HFFc6 (cell line): ENCODE measurements at regions not wholly inside any gene's neighbourhood (a gene's known extent, or its start where the extent isn't known, plus 50 kb on each side); places are given as distances from the start of the nearest gene placed in this dataset.

Experiments used
- DNase-seq: peaks from one replicate; pipeline ENCODE4 v3.0.0-alpha.2; 2018
- H3K27ac Mint-ChIP-seq: 2 replicates; pipeline ENCODE4 v1.8.0; 2020; ENCODE audit warnings: mild to moderate bottlenecking, mixed read lengths
- H3K27me3 Mint-ChIP-seq: 2 replicates; pipeline ENCODE4 v1.8.0; 2021; ENCODE audit warnings: mild to moderate bottlenecking, moderate library complexity, mixed read lengths; ENCODE audit not compliant: insufficient read depth
- H3K36me3 Mint-ChIP-seq: 2 replicates; pipeline ENCODE4 v1.8.0; 2021; ENCODE audit warnings: low read depth, mixed read lengths
- H3K4me1 Mint-ChIP-seq: 2 replicates; pipeline ENCODE4 v1.8.0; 2020; ENCODE audit warnings: low read depth, mixed read lengths
- H3K4me3 Mint-ChIP-seq: 2 replicates; pipeline ENCODE4 v1.8.0; 2020; ENCODE audit warnings: mild to moderate bottlenecking, moderate library complexity, mixed read lengths
- H3K9me3 Mint-ChIP-seq: 2 replicates; pipeline ENCODE4 v1.8.0; 2020; ENCODE audit warnings: mild to moderate bottlenecking, mixed read lengths
- TF ChIP-seq, protein P1 (sequence below): fragments of 200-600 bp; sonication (generic); IDR thresholded peaks from 2 replicates; pipeline ENCODE4 v1.5.0; 2021; ENCODE audit warnings: antibody characterized with exemption, mild to moderate bottlenecking

DNA sequence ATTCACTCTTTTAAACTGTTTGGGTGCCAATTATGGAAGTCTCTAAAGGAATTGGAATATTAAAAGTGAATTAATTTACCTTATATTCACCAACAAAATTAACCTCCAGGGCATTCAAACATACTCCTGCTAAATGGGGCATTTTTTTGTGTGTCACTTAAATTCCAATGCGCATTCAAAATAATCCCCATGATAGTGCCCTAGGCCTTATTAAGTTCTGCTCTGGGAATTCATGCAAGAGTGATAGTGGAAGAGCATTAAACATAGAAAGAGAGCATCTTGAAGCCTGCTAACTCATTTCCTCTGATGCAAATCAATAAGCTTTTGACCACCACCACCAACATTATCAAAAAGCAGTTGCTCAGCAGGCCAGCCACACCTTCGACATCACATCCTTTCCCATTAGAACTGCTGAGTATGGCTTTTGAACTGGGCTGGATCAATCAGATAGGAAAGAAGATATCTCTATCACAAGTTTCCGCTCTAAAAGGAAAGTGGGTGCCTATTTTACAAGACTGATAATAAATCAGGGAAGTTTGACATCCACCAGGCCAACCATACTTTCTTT is 156.7 kb downstream of the TMCO5A start:
- peaks cover 6% of the 10 kb centered on the region for H3K9me3 Mint-ChIP-seq

DNA sequence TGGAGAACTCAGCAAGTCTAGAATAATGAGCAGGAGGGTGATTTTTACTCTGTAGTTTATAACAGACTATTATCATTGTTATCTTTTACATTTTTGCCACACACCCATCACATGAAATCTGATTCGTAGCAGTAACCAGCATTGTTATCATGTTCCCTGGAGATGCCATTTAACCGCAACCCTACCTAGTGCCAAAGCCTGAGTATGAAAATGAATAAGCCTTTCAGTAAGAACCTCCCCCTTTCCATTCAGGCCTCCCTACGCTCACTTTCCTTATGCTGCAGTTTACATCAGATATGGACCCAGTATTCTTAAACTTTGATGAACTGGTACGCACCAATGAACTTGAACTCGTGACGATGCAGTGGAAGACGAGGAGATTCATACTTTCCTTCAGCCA is 158.7 kb upstream of the SPRED1 start:
- TF ChIP-seq, protein P1, sequence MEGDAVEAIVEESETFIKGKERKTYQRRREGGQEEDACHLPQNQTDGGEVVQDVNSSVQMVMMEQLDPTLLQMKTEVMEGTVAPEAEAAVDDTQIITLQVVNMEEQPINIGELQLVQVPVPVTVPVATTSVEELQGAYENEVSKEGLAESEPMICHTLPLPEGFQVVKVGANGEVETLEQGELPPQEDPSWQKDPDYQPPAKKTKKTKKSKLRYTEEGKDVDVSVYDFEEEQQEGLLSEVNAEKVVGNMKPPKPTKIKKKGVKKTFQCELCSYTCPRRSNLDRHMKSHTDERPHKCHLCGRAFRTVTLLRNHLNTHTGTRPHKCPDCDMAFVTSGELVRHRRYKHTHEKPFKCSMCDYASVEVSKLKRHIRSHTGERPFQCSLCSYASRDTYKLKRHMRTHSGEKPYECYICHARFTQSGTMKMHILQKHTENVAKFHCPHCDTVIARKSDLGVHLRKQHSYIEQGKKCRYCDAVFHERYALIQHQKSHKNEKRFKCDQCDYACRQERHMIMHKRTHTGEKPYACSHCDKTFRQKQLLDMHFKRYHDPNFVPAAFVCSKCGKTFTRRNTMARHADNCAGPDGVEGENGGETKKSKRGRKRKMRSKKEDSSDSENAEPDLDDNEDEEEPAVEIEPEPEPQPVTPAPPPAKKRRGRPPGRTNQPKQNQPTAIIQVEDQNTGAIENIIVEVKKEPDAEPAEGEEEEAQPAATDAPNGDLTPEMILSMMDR, result no peak
- no peak for DNase-seq

More for the DNA sequence above, 156.7 kb downstream of the TMCO5A start:
- no peak overlapping the region for H3K4me3 Mint-ChIP-seq
- H3K27me3 Mint-ChIP-seq, result peaks cover 2% of the 10 kb centered on the region; the same call in 1 of the 2 replicates
- H3K27ac Mint-ChIP-seq, result no peak overlapping the region
- peaks cover 21% of the 10 kb centered on the region for H3K4me1 Mint-ChIP-seq
- TF ChIP-seq, protein P1, result no peak
- H3K36me3 Mint-ChIP-seq, result peaks cover 7% of the 10 kb centered on the region
- no peak for DNase-seq

DNA sequence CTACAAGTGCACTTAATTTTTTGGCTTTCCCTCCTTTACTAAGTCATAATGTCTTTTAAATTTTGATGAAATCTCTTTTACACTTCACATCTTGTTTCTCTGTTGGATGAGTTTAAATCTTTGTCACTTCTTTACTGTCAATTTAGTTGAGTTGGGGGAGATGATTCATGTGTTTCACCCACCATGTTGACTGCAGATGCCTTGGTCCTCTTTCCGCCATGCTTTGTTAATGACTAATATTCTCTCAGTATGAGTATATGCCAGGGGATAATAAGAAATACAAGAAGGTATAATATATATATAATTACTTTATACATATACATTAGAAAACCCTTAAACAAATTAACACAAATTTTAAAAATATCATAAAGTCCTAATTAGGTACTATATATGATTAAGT is 149.7 kb upstream of the SPRED1 start:
- H3K27ac Mint-ChIP-seq, result no peak overlapping the region
- peaks cover 2% of the 10 kb centered on the region for H3K36me3 Mint-ChIP-seq
- H3K4me3 Mint-ChIP-seq, result no peak overlapping the region
- TF ChIP-seq, protein P1, result no peak
- no peaks in the 10 kb centered on the region; the same call in 1 of the 2 replicates for H3K27me3 Mint-ChIP-seq
- H3K4me1 Mint-ChIP-seq, result no peaks in the 10 kb centered on the region
- no peak for DNase-seq
- H3K9me3 Mint-ChIP-seq, result peaks cover 3% of the 10 kb centered on the region

More for the DNA sequence above, 158.7 kb upstream of the SPRED1 start:
- H3K4me1 Mint-ChIP-seq, result peaks cover 5% of the 10 kb centered on the region; the same call in 1 of the 2 replicates
- no peak overlapping the region for H3K27ac Mint-ChIP-seq
- H3K4me3 Mint-ChIP-seq, result no peak overlapping the region
- peaks cover 26% of the 10 kb centered on the region for H3K9me3 Mint-ChIP-seq
- H3K36me3 Mint-ChIP-seq, result peaks cover 23% of the 10 kb centered on the region
- H3K27me3 Mint-ChIP-seq, result peaks cover 2% of the 10 kb centered on the region; the same call in 1 of the 2 replicates

DNA sequence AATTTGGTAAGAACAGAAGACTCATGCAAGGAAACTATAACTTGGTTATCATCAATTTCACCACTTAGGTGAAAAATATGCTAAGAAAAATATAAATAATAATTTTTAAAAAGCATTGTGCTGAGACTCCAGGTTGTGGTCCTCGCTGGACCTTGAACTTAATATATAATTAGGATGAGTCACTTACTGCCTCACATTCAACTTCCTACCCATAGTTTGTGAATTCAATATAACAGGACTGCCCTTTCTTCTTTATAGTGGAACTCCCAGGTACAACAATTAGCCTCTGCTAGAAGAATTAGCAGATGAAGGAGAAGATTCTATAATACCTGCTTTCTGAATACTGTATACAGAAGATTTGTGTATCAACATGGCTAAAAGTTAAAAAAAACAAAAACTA is 149.1 kb upstream of the SPRED1 start:
- Mint-ChIP-seq H3K27me3 (no peaks in the 10 kb centered on the region; the same call in 1 of the 2 replicates), H3K27ac (no peak overlapping the region)
- TF ChIP-seq, protein P1, result no peak

DNA sequence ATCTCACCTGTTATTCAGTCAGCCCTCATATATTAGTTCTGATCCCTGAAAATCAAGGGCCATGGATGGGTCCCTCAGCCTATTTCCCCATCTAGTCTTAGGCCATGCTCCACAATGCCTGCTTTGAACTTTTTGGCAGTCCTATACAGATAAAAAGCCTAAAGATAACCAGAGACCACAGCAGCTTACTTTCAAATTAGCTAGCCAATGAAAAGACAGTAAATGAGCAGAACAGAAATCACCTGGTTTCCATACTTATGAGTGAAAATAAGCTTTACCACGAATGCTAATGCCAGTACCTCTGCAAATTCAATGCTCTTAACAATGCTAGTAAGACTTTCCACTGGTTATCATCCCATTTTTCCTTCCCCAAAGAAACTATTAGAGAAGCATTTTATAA is 141.6 kb upstream of the SPRED1 start:
- no peak overlapping the region for H3K27ac Mint-ChIP-seq
- no peaks in the 10 kb centered on the region for H3K9me3 Mint-ChIP-seq
- no peak overlapping the region for H3K4me3 Mint-ChIP-seq
- DNase-seq, result no peak
- H3K4me1 Mint-ChIP-seq, result peaks cover 17% of the 10 kb centered on the region
- TF ChIP-seq, protein P1, result no peak
- H3K27me3 Mint-ChIP-seq, result no peaks in the 10 kb centered on the region
- H3K36me3 Mint-ChIP-seq, result no peaks in the 10 kb centered on the region

More for the DNA sequence above, 149.1 kb upstream of the SPRED1 start:
- no peak overlapping the region for H3K4me3 Mint-ChIP-seq
- no peaks in the 10 kb centered on the region; the same call in 1 of the 2 replicates for H3K9me3 Mint-ChIP-seq
- no peaks in the 10 kb centered on the region for H3K36me3 Mint-ChIP-seq
- DNase-seq, result no peak
- no peaks in the 10 kb centered on the region for H3K4me1 Mint-ChIP-seq
